GM23338 (cell line): ENCODE measurements at regions not wholly inside any gene's neighbourhood (a gene's known extent, or its start where the extent isn't known, plus 50 kb on each side); places are given as distances from the start of the nearest gene placed in this dataset.

ENCODE experiments used
- ATAC-seq: fragments of 200-7000 bp; cut with Tn5 transposase; 3 replicates; pipeline ENCODE4 v1.9.1; 2020
- DNase-seq: peaks from one replicate; pipeline ENCODE4 v3.0.0-alpha.2; 2015; ENCODE audit warnings: low spot score
- H2AFZ ChIP-seq: fragments of 200-600 bp; sonication (generic); 2 replicates; pipeline ENCODE4 v1.8.0; 2016; ENCODE audit warnings: antibody characterized with exemption, mild to moderate bottlenecking, moderate library complexity
- H3F3A ChIP-seq: fragments of 200-600 bp; sonication (generic); replicated peaks from 2 replicates; pipeline ENCODE4 v1.8.0; 2017; ENCODE audit warnings: antibody characterized with exemption, mixed run types, low read depth
- H3K27ac ChIP-seq: fragments of 200-600 bp; sonication (generic); 2 replicates; pipeline ENCODE4 v1.6.1; 2016; ENCODE audit warnings: low read depth
- H3K27me3 ChIP-seq: fragments of 200-600 bp; sonication (generic); 2 replicates; pipeline ENCODE4 v1.8.0; 2016; ENCODE audit warnings: mild to moderate bottlenecking, mixed run types, moderate library complexity; ENCODE audit not compliant: insufficient read depth
- H3K36me3 ChIP-seq: fragments of 200-600 bp; sonication (generic); 2 replicates; pipeline ENCODE4 v1.8.0; 2016; ENCODE audit warnings: mild to moderate bottlenecking; ENCODE audit not compliant: insufficient read depth
- H3K4me1 ChIP-seq: fragments of 200-600 bp; sonication (generic); 2 replicates; pipeline ENCODE4 v1.8.0; 2016; ENCODE audit warnings: mild to moderate bottlenecking, moderate library complexity; ENCODE audit not compliant: insufficient read depth
- H3K4me2 ChIP-seq: fragments of 200-600 bp; sonication (generic); 2 replicates; pipeline ENCODE4 v1.7.1; 2017; ENCODE audit warnings: mixed run types
- H3K4me3 ChIP-seq: fragments of 200-600 bp; sonication (generic); 2 replicates; pipeline ENCODE4 v1.6.1; 2016; ENCODE audit warnings: mixed run types
- H3K79me2 ChIP-seq: fragments of 200-600 bp; sonication (generic); replicated peaks from 2 replicates; pipeline ENCODE4 v1.8.0; 2017; ENCODE audit warnings: mild to moderate bottlenecking; ENCODE audit not compliant: insufficient read depth
- H3K9me2 ChIP-seq: fragments of 200-600 bp; sonication (generic); 2 replicates; pipeline ENCODE4 v1.8.0; 2017; ENCODE audit not compliant: insufficient read depth
- H4K20me1 ChIP-seq: fragments of 200-600 bp; sonication (generic); replicated peaks from 2 replicates; pipeline ENCODE4 v1.8.0; 2017; ENCODE audit warnings: mild to moderate bottlenecking; ENCODE audit not compliant: insufficient read depth
- H3K27ac Mint-ChIP-seq: 2 replicates; pipeline ENCODE4 v1.8.0; 2020; ENCODE audit warnings: inconsistent platforms, mild to moderate bottlenecking, moderate library complexity, mixed read lengths
- H3K27me3 Mint-ChIP-seq: 3 replicates; pipeline ENCODE4 v1.8.0; 2022; ENCODE audit warnings: low read depth, mild to moderate bottlenecking, moderate library complexity, mixed read lengths, inconsistent platforms; ENCODE audit not compliant: insufficient read depth, poor library complexity
- H3K36me3 Mint-ChIP-seq: 3 replicates; pipeline ENCODE4 v1.8.0; 2021; ENCODE audit warnings: low read depth, mild to moderate bottlenecking, inconsistent platforms, moderate library complexity, mixed read lengths
- H3K4me1 Mint-ChIP-seq: 3 replicates; pipeline ENCODE4 v1.8.0; 2020; ENCODE audit warnings: mild to moderate bottlenecking, inconsistent platforms, mixed read lengths
- H3K4me3 Mint-ChIP-seq: 3 replicates; pipeline ENCODE4 v1.8.0; 2021; ENCODE audit warnings: moderate library complexity, mild to moderate bottlenecking, inconsistent platforms, mixed read lengths
- H3K9me3 Mint-ChIP-seq: 3 replicates; pipeline ENCODE4 v1.8.0; 2020; ENCODE audit warnings: moderate library complexity, mild to moderate bottlenecking, inconsistent platforms, mixed read lengths
- CREB1 ChIP-seq: fragments of 250-450 bp; sonication (Bioruptor Pico); IDR thresholded peaks from 2 replicates; pipeline ENCODE4 v1.5.0; 2020; ENCODE audit warnings: low read depth, mild to moderate bottlenecking, moderate library complexity
- EZH2phosphoT487 ChIP-seq: fragments of 200-600 bp; sonication (generic); IDR thresholded peaks from one replicate; pipeline ENCODE4 v1.8.1; 2018; ENCODE audit warnings: antibody characterized with exemption; ENCODE audit not compliant: unreplicated experiment
- JUNB ChIP-seq: IDR thresholded peaks from one replicate; pipeline ENCODE4 v1.6.1; 2016; ENCODE audit warnings: antibody characterized with exemption; ENCODE audit not compliant: unreplicated experiment
- NANOG ChIP-seq: IDR thresholded peaks from 2 replicates; pipeline ENCODE4 v1.6.1; 2016; ENCODE audit warnings: antibody characterized with exemption, borderline replicate concordance
- POLR2AphosphoS5 ChIP-seq: IDR thresholded peaks from 2 replicates; pipeline ENCODE4 v1.6.1; 2016; ENCODE audit warnings: antibody characterized with exemption, low read depth
- REST ChIP-seq: IDR thresholded peaks from one replicate; pipeline ENCODE4 v1.6.1; 2018; ENCODE audit warnings: antibody characterized with exemption; ENCODE audit not compliant: unreplicated experiment
- ZNF114 ChIP-seq: fragments of 250-450 bp; sonication (Bioruptor Pico); IDR thresholded peaks from 2 replicates; pipeline ENCODE4 v1.5.0; 2020; ENCODE audit warnings: mild to moderate bottlenecking, moderate library complexity
- ZNF331 ChIP-seq: fragments of 250-450 bp; sonication (Bioruptor Pico); IDR thresholded peaks from 2 replicates; pipeline ENCODE4 v1.5.0; 2020; ENCODE audit warnings: low read depth, mild to moderate bottlenecking, moderate library complexity
- TF ChIP-seq, protein P1 (sequence below): fragments of 250-450 bp; sonication (Bioruptor Pico); IDR thresholded peaks from 2 replicates; pipeline ENCODE4 v1.5.0; 2020; ENCODE audit warnings: mild to moderate bottlenecking, moderate library complexity
- TF ChIP-seq, protein P2 (sequence below), 2 experiments: fragments of 200-600 bp in 1 of 2; sonication (generic) in 1 of 2; conservative IDR thresholded peaks; 2 replicates each; pipeline versions ENCODE4 v1.5.1 to v1.6.1; 2016 to 2017; ENCODE audit warnings: antibody characterized with exemption in 2 of 2, low read depth in 2 of 2, mild to moderate bottlenecking in 2 of 2, moderate library complexity in 1 of 2

DNA sequence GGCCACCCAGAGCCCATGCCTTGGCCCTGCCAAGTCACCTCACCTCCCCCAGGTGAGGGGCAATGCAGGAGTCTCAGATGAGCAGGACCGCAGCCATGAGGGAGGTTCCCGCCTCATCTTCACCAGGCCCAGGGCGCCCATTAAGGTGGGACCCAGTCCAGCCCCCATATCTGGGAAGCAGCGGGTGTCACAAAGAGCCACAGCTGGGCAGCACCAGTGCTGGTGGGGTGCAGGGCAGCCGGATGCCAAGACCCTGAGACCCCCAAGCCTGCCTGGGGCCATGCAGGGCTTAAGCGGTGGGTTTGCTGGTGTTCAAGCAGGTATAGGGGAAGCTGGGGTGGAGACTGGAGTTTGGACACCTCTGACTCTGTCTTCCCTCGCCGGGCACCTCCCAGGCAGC lies 237.8 kb upstream of the GSE1 start (continued):
- TF ChIP-seq, protein P1, sequence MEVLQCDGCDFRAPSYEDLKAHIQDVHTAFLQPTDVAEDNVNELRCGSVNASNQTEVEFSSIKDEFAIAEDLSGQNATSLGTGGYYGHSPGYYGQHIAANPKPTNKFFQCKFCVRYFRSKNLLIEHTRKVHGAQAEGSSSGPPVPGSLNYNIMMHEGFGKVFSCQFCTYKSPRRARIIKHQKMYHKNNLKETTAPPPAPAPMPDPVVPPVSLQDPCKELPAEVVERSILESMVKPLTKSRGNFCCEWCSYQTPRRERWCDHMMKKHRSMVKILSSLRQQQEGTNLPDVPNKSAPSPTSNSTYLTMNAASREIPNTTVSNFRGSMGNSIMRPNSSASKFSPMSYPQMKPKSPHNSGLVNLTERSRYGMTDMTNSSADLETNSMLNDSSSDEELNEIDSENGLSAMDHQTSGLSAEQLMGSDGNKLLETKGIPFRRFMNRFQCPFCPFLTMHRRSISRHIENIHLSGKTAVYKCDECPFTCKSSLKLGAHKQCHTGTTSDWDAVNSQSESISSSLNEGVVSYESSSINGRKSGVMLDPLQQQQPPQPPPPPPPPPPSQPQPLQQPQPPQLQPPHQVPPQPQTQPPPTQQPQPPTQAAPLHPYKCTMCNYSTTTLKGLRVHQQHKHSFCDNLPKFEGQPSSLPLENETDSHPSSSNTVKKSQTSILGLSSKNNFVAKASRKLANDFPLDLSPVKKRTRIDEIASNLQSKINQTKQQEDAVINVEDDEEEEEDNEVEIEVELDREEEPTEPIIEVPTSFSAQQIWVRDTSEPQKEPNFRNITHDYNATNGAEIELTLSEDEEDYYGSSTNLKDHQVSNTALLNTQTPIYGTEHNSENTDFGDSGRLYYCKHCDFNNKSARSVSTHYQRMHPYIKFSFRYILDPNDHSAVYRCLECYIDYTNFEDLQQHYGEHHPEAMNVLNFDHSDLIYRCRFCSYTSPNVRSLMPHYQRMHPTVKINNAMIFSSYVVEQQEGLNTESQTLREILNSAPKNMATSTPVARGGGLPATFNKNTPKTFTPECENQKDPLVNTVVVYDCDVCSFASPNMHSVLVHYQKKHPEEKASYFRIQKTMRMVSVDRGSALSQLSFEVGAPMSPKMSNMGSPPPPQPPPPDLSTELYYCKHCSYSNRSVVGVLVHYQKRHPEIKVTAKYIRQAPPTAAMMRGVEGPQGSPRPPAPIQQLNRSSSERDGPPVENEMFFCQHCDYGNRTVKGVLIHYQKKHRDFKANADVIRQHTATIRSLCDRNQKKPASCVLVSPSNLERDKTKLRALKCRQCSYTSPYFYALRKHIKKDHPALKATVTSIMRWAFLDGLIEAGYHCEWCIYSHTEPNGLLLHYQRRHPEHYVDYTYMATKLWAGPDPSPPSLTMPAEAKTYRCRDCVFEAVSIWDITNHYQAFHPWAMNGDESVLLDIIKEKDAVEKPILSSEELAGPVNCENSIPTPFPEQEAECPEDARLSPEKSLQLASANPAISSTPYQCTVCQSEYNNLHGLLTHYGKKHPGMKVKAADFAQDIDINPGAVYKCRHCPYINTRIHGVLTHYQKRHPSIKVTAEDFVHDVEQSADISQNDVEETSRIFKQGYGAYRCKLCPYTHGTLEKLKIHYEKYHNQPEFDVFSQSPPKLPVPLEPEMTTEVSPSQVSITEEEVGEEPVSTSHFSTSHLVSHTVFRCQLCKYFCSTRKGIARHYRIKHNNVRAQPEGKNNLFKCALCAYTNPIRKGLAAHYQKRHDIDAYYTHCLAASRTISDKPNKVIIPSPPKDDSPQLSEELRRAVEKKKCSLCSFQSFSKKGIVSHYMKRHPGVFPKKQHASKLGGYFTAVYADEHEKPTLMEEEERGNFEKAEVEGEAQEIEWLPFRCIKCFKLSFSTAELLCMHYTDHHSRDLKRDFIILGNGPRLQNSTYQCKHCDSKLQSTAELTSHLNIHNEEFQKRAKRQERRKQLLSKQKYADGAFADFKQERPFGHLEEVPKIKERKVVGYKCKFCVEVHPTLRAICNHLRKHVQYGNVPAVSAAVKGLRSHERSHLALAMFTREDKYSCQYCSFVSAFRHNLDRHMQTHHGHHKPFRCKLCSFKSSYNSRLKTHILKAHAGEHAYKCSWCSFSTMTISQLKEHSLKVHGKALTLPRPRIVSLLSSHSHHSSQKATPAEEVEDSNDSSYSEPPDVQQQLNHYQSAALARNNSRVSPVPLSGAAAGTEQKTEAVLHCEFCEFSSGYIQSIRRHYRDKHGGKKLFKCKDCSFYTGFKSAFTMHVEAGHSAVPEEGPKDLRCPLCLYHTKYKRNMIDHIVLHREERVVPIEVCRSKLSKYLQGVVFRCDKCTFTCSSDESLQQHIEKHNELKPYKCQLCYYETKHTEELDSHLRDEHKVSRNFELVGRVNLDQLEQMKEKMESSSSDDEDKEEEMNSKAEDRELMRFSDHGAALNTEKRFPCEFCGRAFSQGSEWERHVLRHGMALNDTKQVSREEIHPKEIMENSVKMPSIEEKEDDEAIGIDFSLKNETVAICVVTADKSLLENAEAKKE (CRISPR knock-in tag), result no peak
- TF ChIP-seq, protein P2, sequence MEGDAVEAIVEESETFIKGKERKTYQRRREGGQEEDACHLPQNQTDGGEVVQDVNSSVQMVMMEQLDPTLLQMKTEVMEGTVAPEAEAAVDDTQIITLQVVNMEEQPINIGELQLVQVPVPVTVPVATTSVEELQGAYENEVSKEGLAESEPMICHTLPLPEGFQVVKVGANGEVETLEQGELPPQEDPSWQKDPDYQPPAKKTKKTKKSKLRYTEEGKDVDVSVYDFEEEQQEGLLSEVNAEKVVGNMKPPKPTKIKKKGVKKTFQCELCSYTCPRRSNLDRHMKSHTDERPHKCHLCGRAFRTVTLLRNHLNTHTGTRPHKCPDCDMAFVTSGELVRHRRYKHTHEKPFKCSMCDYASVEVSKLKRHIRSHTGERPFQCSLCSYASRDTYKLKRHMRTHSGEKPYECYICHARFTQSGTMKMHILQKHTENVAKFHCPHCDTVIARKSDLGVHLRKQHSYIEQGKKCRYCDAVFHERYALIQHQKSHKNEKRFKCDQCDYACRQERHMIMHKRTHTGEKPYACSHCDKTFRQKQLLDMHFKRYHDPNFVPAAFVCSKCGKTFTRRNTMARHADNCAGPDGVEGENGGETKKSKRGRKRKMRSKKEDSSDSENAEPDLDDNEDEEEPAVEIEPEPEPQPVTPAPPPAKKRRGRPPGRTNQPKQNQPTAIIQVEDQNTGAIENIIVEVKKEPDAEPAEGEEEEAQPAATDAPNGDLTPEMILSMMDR (conservative IDR thresholded peaks at IDR 0.05; ENCODE audit: low read depth in 2 of 2), result no peak
- TF ChIP-seq POLR2AphosphoS5 (no peak), NANOG (no peak), JUNB (no peak), EZH2phosphoT487 (no peak)

DNA sequence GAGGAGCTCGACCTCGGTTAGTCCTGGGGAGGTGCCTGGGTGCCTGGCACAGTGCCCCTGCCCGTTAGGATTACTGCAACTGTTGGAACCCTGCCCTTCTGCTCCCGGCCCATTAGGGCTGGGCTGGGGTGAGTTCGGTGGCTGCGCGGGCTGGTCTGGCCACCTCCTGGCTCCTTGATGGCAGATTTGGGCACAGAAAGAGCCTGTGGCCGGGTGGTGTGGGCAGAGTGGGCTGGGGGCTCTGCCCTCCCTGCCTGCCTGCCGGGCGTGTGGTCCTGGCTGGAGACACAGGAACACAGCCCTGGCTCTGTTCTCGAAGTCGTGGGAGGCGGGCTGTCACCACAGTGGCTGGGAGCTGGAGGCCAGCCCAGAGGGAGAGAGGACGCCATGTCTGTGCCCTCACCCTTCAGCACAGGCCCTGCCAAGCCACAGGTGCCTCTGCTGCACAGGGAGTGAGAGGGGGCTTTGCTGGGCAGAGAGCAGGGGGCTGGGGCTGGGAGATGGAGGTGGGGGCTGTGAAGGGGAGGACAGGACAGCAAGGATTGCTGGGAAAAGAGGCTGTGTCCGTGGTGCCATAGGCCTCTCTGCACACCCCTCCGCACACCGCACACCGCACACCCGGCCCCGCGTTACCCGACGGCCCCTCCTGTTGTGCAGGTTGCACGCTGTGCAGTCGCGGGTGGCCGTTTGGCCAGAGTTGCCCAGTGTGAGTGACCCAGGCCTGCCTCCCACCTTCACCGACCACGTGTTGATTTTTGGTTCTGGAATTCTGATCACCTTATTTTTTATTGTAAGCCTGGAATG lies 236.6 kb upstream of the GSE1 start:
- H2AFZ ChIP-seq, result no peak overlapping the region
- no peak overlapping the region for H3K4me3 ChIP-seq
- no peaks in the 10 kb centered on the region for H3K27me3 ChIP-seq
- no peaks in the 10 kb centered on the region for H3K9me3 Mint-ChIP-seq
- H3K36me3 ChIP-seq, result no peaks in the 10 kb centered on the region
- H4K20me1 ChIP-seq, result no peaks in the 10 kb centered on the region; the same call in 1 of the 2 replicates
- H3K36me3 Mint-ChIP-seq, result no peaks in the 10 kb centered on the region
- DNase-seq (no peak), ATAC-seq (no peak)
- peaks cover 10% of the 10 kb centered on the region for H3K4me1 Mint-ChIP-seq
- H3F3A ChIP-seq, result no peaks in the 10 kb centered on the region
- no peak overlapping the region for H3K4me2 ChIP-seq
- no peaks in the 10 kb centered on the region for H3K4me1 ChIP-seq
- H3K27me3 Mint-ChIP-seq, result peaks cover 14% of the 10 kb centered on the region
- no peaks in the 10 kb centered on the region for H3K79me2 ChIP-seq
- H3K27ac ChIP-seq, result no peak overlapping the region
- no peaks in the 10 kb centered on the region for H3K9me2 ChIP-seq
- H3K27ac Mint-ChIP-seq, result no peak overlapping the region
- no peak overlapping the region for H3K4me3 Mint-ChIP-seq
- TF ChIP-seq CREB1 (CRISPR knock-in tag), result no peak
- no peak for TF ChIP-seq REST
- no peak for TF ChIP-seq ZNF331
- TF ChIP-seq, protein P2 (conservative IDR thresholded peaks at IDR 0.05; ENCODE audit: low read depth in 2 of 2), result no peak
- no peak for TF ChIP-seq EZH2phosphoT487
- TF ChIP-seq POLR2AphosphoS5, result no peak
- TF ChIP-seq ZNF114, result no peak
